Stimulated activated CD4-positive, alpha-beta T cell treated with anti-CD3 and anti-CD28 coated beads, Interleukin-4, amount 100 ng/mL, for 48 hours (primary cell): ENCODE measurements at regions not wholly inside any gene's neighbourhood (a gene's known extent, or its start where the extent isn't known, plus 50 kb on each side); places are given as distances from the start of the nearest gene placed in this dataset.

Source experiments
- DNase-seq, 2 donors: peaks; one replicate each; pipeline ENCODE4 v3.0.0-alpha.2; 2020; ENCODE audit warnings: low read depth in 2 of 2

DNA sequence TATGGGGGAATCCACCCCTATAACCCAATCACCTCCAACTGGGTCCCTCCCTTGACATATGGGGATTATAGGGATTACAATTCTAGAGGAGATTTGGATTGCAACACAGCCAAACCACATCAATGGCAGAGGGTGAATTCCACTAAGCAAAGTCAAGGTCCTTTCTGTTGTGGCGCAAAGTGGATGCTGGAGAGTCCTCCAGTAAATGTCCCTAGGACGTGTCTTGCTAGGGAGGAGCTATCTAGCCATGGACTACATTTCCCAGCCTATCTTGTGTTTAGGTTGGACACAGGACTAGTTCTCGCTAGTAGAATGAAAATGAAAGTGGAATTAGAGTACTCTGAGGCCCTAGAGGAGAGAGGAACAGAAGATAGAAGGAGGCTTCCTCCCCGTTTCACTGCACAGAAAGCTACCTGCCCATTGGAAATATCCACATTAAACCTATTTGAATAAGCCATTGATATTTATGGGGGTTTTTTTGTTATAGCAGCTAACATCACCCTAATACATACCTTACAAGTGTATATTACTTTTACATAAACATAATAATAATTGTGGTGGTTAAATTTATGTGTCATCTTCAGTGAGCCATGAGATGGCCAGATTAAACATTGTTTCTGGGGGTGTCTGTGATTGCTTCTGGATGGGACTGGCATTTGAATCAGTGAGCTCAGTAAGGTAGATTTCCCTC is 56.7 kb upstream of the ERCC4 start:
- DNase-seq, result no peak

DNA sequence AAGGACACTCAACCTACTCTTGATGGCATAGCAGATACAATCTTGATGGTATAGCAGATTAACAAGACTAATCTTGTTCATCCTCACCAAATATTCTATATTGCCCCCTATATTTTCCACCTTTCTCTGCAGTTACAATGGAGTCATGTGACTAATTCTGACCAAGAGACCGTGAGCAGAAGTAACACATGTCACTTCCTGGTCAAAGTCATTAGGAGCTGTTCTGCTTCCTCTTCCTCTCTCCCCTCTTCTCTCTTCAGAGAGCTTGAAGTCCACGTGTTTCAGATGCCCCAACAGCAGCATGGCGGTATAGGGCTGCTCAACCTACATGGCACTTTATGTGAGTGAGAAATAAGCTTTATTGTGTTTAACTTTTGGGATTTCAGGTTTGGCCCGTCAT is 55.3 kb upstream of the ERCC4 start:
- DNase-seq, result no peak

DNA sequence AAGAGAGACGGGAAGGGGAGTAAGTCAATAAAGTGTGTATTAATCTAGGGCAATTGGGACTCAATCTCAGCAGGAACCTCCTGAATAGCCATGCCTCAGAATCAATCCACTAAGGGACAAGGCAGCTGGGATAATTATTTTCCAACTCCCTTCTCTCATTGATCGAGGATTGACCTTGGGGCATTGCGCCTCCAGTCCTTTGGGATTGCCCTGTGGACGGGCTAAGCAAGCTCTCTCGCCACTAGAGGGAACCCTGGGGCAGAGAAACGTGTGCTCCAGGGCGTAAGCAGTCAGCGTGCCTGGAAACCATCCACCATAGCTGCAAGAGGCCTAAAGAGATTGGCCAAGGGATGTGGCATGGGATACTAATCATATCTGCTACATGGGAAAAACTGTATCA is 53.9 kb upstream of the ERCC4 start:
- peak; percentile 21 to 38 for DNase-seq
